Endothelial cell of umbilical vein (primary cell): ENCODE measurements at regions not wholly inside any gene's neighbourhood (a gene's known extent, or its start where the extent isn't known, plus 50 kb on each side); places are given as distances from the start of the nearest gene placed in this dataset.

ENCODE experiments used
- BruUV-seq: library from RNA; stranded (reverse); fragments of 400-500 nt; replicated peaks from 2 replicates; lab custom pipeline; 2021; lab: Mats Ljungman, UMichigan
- CTCF ChIA-PET: fragments of 300-600, 350-600 bp; sonication (Branson Sonifier 250); formaldehyde crosslinking; loops from one replicate; lab custom pipeline; 2021; ENCODE audit warnings: antibody characterized with exemption, inconsistent platforms; lab: Charles Lee
- POLR2A ChIA-PET: fragments of 300-600, 350-600 bp; sonication (Branson Sonifier 250); formaldehyde crosslinking; loops from one replicate; lab custom pipeline; 2021; ENCODE audit warnings: antibody characterized with exemption, inconsistent platforms; lab: Charles Lee
- DNase-seq: peaks from one replicate; pipeline ENCODE4 v3.0.0-alpha.2; 2011; ENCODE audit warnings: low read depth, low spot score
- FAIRE-seq: peaks from 2 replicates; lab custom pipeline; 2011; peaks lifted over from hg19 to GRCh38; lab: Jason Lieb, UNC
- H2AFZ ChIP-seq: 2 replicates; pipeline ENCODE4 v1.6.0; 2012; ENCODE audit warnings: low read depth, low read length, control low read depth, inconsistent platforms
- H3K27ac ChIP-seq: 2 replicates; pipeline ENCODE4 v1.5.1; 2011; ENCODE audit warnings: low read depth, mild to moderate bottlenecking, control low read depth, low read length, moderate library complexity; ENCODE audit not compliant: insufficient read depth
- H3K27me3 ChIP-seq, 2 experiments: 2 replicates each; pipeline versions ENCODE4 v1.6.0 to v1.6.1; 2011; ENCODE audit warnings: low read length in 2 of 2, mixed read lengths in 1 of 2; ENCODE audit not compliant: control insufficient read depth in 2 of 2, insufficient read depth in 2 of 2
- H3K36me3 ChIP-seq, 2 experiments: 2 replicates in 1 of 2; 3 replicates in 1 of 2; pipeline ENCODE4 v1.5.1; 2011; ENCODE audit warnings: low read length in 2 of 2, mild to moderate bottlenecking in 1 of 2, moderate library complexity in 1 of 2; ENCODE audit not compliant: control insufficient read depth in 2 of 2, insufficient read depth in 2 of 2; ENCODE audit errors: extremely low read depth in 1 of 2
- H3K4me1 ChIP-seq: 3 replicates; pipeline ENCODE4 v1.5.1; 2011; ENCODE audit warnings: mild to moderate bottlenecking, low read length; ENCODE audit not compliant: control insufficient read depth, insufficient read depth; ENCODE audit errors: extremely low read depth
- H3K4me2 ChIP-seq: 2 replicates; pipeline ENCODE4 v1.6.1; 2011; ENCODE audit warnings: low read length, control low read depth, mixed read lengths; ENCODE audit not compliant: insufficient read depth
- H3K4me3 ChIP-seq, 3 experiments: fragments of 200-600 bp in 1 of 3; sonication (generic), shearing (Covaris generic) in 1 of 3; replicated peaks in 1 of 3; 2 replicates each; pipeline ENCODE4 v1.5.1; 2011 to 2016; ENCODE audit warnings: control low read depth in 3 of 3, low read length in 3 of 3, mild to moderate bottlenecking in 2 of 3, inconsistent platforms in 1 of 3, low read depth in 1 of 3, moderate library complexity in 1 of 3; ENCODE audit not compliant: insufficient read depth in 1 of 3
- H3K79me2 ChIP-seq: 2 replicates; pipeline ENCODE4 v1.6.0; 2012; ENCODE audit warnings: low read length, inconsistent platforms; ENCODE audit not compliant: control insufficient read depth, insufficient read depth
- H3K9ac ChIP-seq: replicated peaks from 2 replicates; pipeline ENCODE3; 2011; ENCODE audit warnings: low read length, control low read depth; ENCODE audit not compliant: insufficient read depth; ENCODE audit errors: extremely low read depth
- H3K9me1 ChIP-seq: replicated peaks from 3 replicates; pipeline ENCODE4 v1.6.0; 2011; ENCODE audit warnings: mild to moderate bottlenecking, low read length; ENCODE audit not compliant: control insufficient read depth, insufficient read depth; ENCODE audit errors: extremely low read depth
- H3K9me3 ChIP-seq: replicated peaks from 2 replicates; pipeline ENCODE4 v1.5.1; 2012; ENCODE audit warnings: low read length, inconsistent platforms; ENCODE audit not compliant: control insufficient read depth, insufficient read depth
- H4K20me1 ChIP-seq: replicated peaks from 2 replicates; pipeline ENCODE3; 2011; ENCODE audit warnings: mild to moderate bottlenecking, low read length; ENCODE audit not compliant: control insufficient read depth, insufficient read depth; ENCODE audit errors: extremely low read depth
- CTCF ChIP-seq, 2 donors: IDR thresholded peaks; 1 replicate in 1 of 2; 2 replicates in 1 of 2; pipeline ENCODE4 v1.5.1; 2011; ENCODE audit warnings: low read length in 2 of 2, mild to moderate bottlenecking in 2 of 2, moderate library complexity in 2 of 2, control low read depth in 1 of 2, inconsistent platforms in 1 of 2, low read depth in 1 of 2; ENCODE audit not compliant: insufficient read depth in 1 of 2; ENCODE audit errors: extremely low read depth in 1 of 2
- EZH2 ChIP-seq: IDR thresholded peaks from 2 replicates; pipeline ENCODE4 v1.6.1; 2012; ENCODE audit warnings: borderline replicate concordance, low read depth, mild to moderate bottlenecking, moderate library complexity, low read length, inconsistent platforms; ENCODE audit not compliant: severe bottlenecking
- FOS ChIP-seq: IDR thresholded peaks from 2 replicates; pipeline ENCODE4 v1.6.1; 2011; ENCODE audit warnings: mild to moderate bottlenecking, low read length, moderate library complexity, borderline replicate concordance; ENCODE audit not compliant: insufficient read depth
- GATA2 ChIP-seq: IDR thresholded peaks from 2 replicates; pipeline ENCODE4 v1.7.0; 2011; ENCODE audit warnings: low read depth, mild to moderate bottlenecking, moderate library complexity, mixed read lengths, low read length; ENCODE audit not compliant: insufficient read length, insufficient read depth
- JUN ChIP-seq: IDR thresholded peaks from 2 replicates; pipeline ENCODE4 v1.6.1; 2011; ENCODE audit warnings: borderline replicate concordance, low read depth; ENCODE audit not compliant: insufficient read length, insufficient read depth
- MYC ChIP-seq: IDR thresholded peaks from one replicate; pipeline ENCODE4 v1.6.1; 2011; ENCODE audit warnings: mild to moderate bottlenecking, low read depth, low read length
- POLR2A ChIP-seq: IDR thresholded peaks from 2 replicates; pipeline ENCODE4 v1.6.1; 2012; ENCODE audit warnings: low read depth, mild to moderate bottlenecking, control low read depth, low read length
- POLR2AphosphoS5 ChIP-seq: IDR thresholded peaks from 2 replicates; pipeline ENCODE4 v1.6.1; 2012; ENCODE audit warnings: low read depth, mild to moderate bottlenecking, control low read depth, low read length, moderate library complexity; ENCODE audit not compliant: insufficient read depth
- dilution Hi-C: fragments of 300-500 bp; cut with MboI; formaldehyde crosslinking; loops from one replicate; pipeline ENCODE4 v1.15.0; 2019; ENCODE audit warnings: low sequenced_read_pairs; ENCODE audit not compliant: extremely low pct_ligation_motif_present
- intact Hi-C: fragments of 100-400 bp; cut with micrococcal nuclease; formaldehyde crosslinking; loops from one replicate; pipeline ENCODE4 v1.10.0; 2022
- TF ChIP-seq, protein P1 (sequence below): IDR thresholded peaks from 2 replicates; pipeline ENCODE4 v1.6.1; 2011; ENCODE audit not compliant: insufficient read depth, insufficient read length

- dilution Hi-C loops = no loop called here
- intact Hi-C loops = no loop called here
- no peaks in the 10 kb centered on the region for H3K4me1 ChIP-seq
- no peak for TF ChIP-seq POLR2A
- TF ChIP-seq, protein P1, sequence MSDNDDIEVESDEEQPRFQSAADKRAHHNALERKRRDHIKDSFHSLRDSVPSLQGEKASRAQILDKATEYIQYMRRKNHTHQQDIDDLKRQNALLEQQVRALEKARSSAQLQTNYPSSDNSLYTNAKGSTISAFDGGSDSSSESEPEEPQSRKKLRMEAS = no peak
- TF ChIP-seq FOS = no peak
- TF ChIP-seq MYC = no peak
- no peak for TF ChIP-seq EZH2
- no peak for TF ChIP-seq CTCF (IDR thresholded peaks at IDR 0.05; ENCODE audit: extremely low read depth in 1 of 2, insufficient read depth in 1 of 2, low read depth in 1 of 2, low read length in 2 of 2)
- TF ChIP-seq JUN = no peak
- no peak for TF ChIP-seq POLR2AphosphoS5
- no peak for TF ChIP-seq GATA2
- no peaks in the 10 kb centered on the region for H3K36me3 ChIP-seq
- no peaks in the 10 kb centered on the region for H3K9me1 ChIP-seq
- no peaks in the 10 kb centered on the region for H3K9me3 ChIP-seq
- no peak overlapping the region for H3K9ac ChIP-seq
- BruUV-seq = no TSS peak
- no peak overlapping the region for H3K4me2 ChIP-seq
- no peak overlapping the region for H3K4me3 ChIP-seq
- ChIA-PET POLR2A (no interaction called here), CTCF (no interaction called here)
- H4K20me1 ChIP-seq = no peaks in the 10 kb centered on the region
- H3K79me2 ChIP-seq = no peaks in the 10 kb centered on the region
- no peak overlapping the region for H2AFZ ChIP-seq
- no peaks in the 10 kb centered on the region for H3K27me3 ChIP-seq
- DNase-seq = no peak
- no peak for FAIRE-seq
- H3K27ac ChIP-seq = no peak overlapping the region
Measured at GRCh38 chr11:134973801-134974200, 561.8 kb upstream of the B3GAT1 start.
